ENCODE measurements at regions not wholly inside any gene's neighbourhood (a gene's known extent, or its start where the extent isn't known, plus 50 kb on each side); places are given as distances from the start of the nearest gene placed in this dataset.

- DNase-seq, result no peak
These were observed 462.2 kb upstream of the PROK2 start for GRCh38 chr3:72247126-72247525.

GRCh38 chr3:72246685-72247084 lies 461.7 kb upstream of the PROK2 start:
- DNase-seq, result no peak

GRCh38 chr3:72245183-72245811 lies 460.3 kb upstream of the PROK2 start:
- DNase-seq, result no peak

- DNase-seq, result no peak
These were observed 459.4 kb upstream of the PROK2 start for GRCh38 chr3:72244396-72244795.

GRCh38 chr3:72242326-72242725 lies 457.4 kb upstream of the PROK2 start:
- no peak for DNase-seq

GRCh38 chr3:72241525-72241924 lies 456.6 kb upstream of the PROK2 start:
- DNase-seq, result no peak

- DNase-seq, result no peak
These were observed 455.6 kb upstream of the PROK2 start for GRCh38 chr3:72240531-72240930.

GRCh38 chr3:72238801-72239200 lies 453.9 kb upstream of the PROK2 start:
- no peak for DNase-seq

GRCh38 chr3:72238010-72238691 lies 453.2 kb upstream of the PROK2 start:
- DNase-seq, result no peak

- no peak for DNase-seq
These were observed 452.7 kb upstream of the PROK2 start for GRCh38 chr3:72237679-72238009.

- DNase-seq, result no peak
These were observed 449.4 kb upstream of the PROK2 start for GRCh38 chr3:72234391-72234790.

GRCh38 chr3:72233571-72233970 lies 448.6 kb upstream of the PROK2 start:
- DNase-seq, result no peak

GRCh38 chr3:72232777-72233176 lies 447.8 kb upstream of the PROK2 start:
- no peak for DNase-seq

- DNase-seq, result no peak
These were observed 447.4 kb upstream of the PROK2 start for GRCh38 chr3:72232331-72232730.

GRCh38 chr3:72231439-72232196 lies 446.7 kb upstream of the PROK2 start:
- DNase-seq, result no peak

- no peak for DNase-seq
These were observed 445.9 kb upstream of the PROK2 start for GRCh38 chr3:72230774-72231379.

GRCh38 chr3:72229952-72230351 lies 445.0 kb upstream of the PROK2 start:
- no peak for DNase-seq

- DNase-seq, result no peak
These were observed 442.6 kb upstream of the PROK2 start for GRCh38 chr3:72227486-72228070.

GRCh38 chr3:72224804-72225509 lies 440.0 kb upstream of the PROK2 start:
- no peak for DNase-seq

GRCh38 chr3:72223628-72224027 lies 438.7 kb upstream of the PROK2 start:
- DNase-seq, result no peak

- DNase-seq, result no peak
These were observed 438.2 kb upstream of the PROK2 start for GRCh38 chr3:72223116-72223515.

GRCh38 chr3:72222410-72222809 lies 437.5 kb upstream of the PROK2 start:
- no peak for DNase-seq

GRCh38 chr3:72220946-72221345 lies 436.0 kb upstream of the PROK2 start:
- no peak for DNase-seq
